HEK293 (cell line): ENCODE measurements at regions not wholly inside any gene's neighbourhood (a gene's known extent, or its start where the extent isn't known, plus 50 kb on each side); places are given as distances from the start of the nearest gene placed in this dataset.

Experiments used
- CTCF ChIA-PET: fragments of 350-600 bp; formaldehyde crosslinking; extraction: SDS; loops from one replicate; lab custom pipeline; 2021; ENCODE audit warnings: antibody characterized with exemption; lab: Yijun Ruan, JAX
- POLR2A ChIA-PET: fragments of 300-600 bp; formaldehyde crosslinking; extraction: SDS; loops from one replicate; lab custom pipeline; 2020; ENCODE audit warnings: antibody characterized with exemption, inconsistent platforms; lab: Yijun Ruan, JAX
- H3K27ac ChIP-seq: fragments of 200-500 bp; sonication (Bioruptor generic); 2 replicates; pipeline ENCODE4 v1.5.1; 2014; ENCODE audit warnings: low read depth, low read length, control low read depth, inconsistent platforms; ENCODE audit errors: extremely low read depth
- H3K36me3 ChIP-seq, 2 experiments: fragments of 200-500 bp in 1 of 2; sonication (Bioruptor generic) in 1 of 2; 1 replicate in 1 of 2; 2 replicates in 1 of 2; pipeline ENCODE4 v1.5.1; 2014 to 2017; ENCODE audit warnings: inconsistent platforms in 2 of 2, low read length in 2 of 2; ENCODE audit not compliant: control insufficient read depth in 2 of 2, insufficient read depth in 1 of 2
- H3K4me1 ChIP-seq: fragments of 200-500 bp; sonication (Bioruptor generic); 2 replicates; pipeline ENCODE4 v1.5.1; 2014; ENCODE audit warnings: mild to moderate bottlenecking, low read length, inconsistent platforms; ENCODE audit not compliant: control insufficient read depth, insufficient read depth
- H3K4me3 ChIP-seq: 2 replicates; pipeline ENCODE4 v1.5.1; 2011; ENCODE audit warnings: low read depth, mild to moderate bottlenecking, control low read depth, low read length, moderate library complexity
- H3K9me3 ChIP-seq: fragments of 200-500 bp; sonication (Bioruptor generic); 2 replicates; pipeline ENCODE4 v1.5.1; 2014; ENCODE audit warnings: low read depth, low read length, inconsistent platforms; ENCODE audit not compliant: control insufficient read depth, insufficient read depth
- GLIS2 ChIP-seq: fragments of 450-650 bp; formaldehyde crosslinking; IDR thresholded peaks from 2 replicates; pipeline ENCODE4 v1.5.1; 2016; ENCODE audit warnings: missing biosample characterization, missing genetic modification characterization
- TCF7L2 ChIP-seq: IDR thresholded peaks from 2 replicates; pipeline ENCODE4 v1.6.1; 2011; ENCODE audit warnings: low read depth, mild to moderate bottlenecking, inconsistent platforms, low read length, moderate library complexity, borderline replicate concordance
- ZBTB21 ChIP-seq: fragments of 450-650 bp; formaldehyde crosslinking; IDR thresholded peaks from 2 replicates; pipeline ENCODE4 v1.5.1; 2017; ENCODE audit warnings: missing biosample characterization, missing genetic modification characterization
- ZIC2 ChIP-seq: fragments of 450-650 bp; formaldehyde crosslinking; IDR thresholded peaks from 2 replicates; pipeline ENCODE4 v1.5.1; 2016; ENCODE audit warnings: missing biosample characterization, missing genetic modification characterization
- ZNF112 ChIP-seq: fragments of 450-650 bp; formaldehyde crosslinking; IDR thresholded peaks from 2 replicates; pipeline ENCODE4 v1.5.0; 2017; ENCODE audit warnings: missing biosample characterization, missing genetic modification characterization
- ZNF175 ChIP-seq: fragments of 450-650 bp; formaldehyde crosslinking; IDR thresholded peaks from 2 replicates; pipeline ENCODE4 v1.5.1; 2016; ENCODE audit warnings: missing biosample characterization, missing genetic modification characterization
- ZNF221 ChIP-seq: fragments of 450-650 bp; formaldehyde crosslinking; IDR thresholded peaks from 2 replicates; pipeline ENCODE4 v1.5.1; 2017; ENCODE audit warnings: missing biosample characterization, missing genetic modification characterization, borderline replicate concordance
- ZNF404 ChIP-seq: fragments of 450-650 bp; formaldehyde crosslinking; IDR thresholded peaks from 2 replicates; pipeline ENCODE4 v1.5.1; 2017; ENCODE audit warnings: missing biosample characterization, missing genetic modification characterization
- ZNF48 ChIP-seq: fragments of 450-650 bp; formaldehyde crosslinking; IDR thresholded peaks from 2 replicates; pipeline ENCODE4 v1.5.1; 2016; ENCODE audit warnings: missing biosample characterization, missing genetic modification characterization
- ZNF544 ChIP-seq: fragments of 450-650 bp; formaldehyde crosslinking; IDR thresholded peaks from 2 replicates; pipeline ENCODE4 v1.5.0; 2017; ENCODE audit warnings: missing biosample characterization, missing genetic modification characterization
- ZNF571 ChIP-seq: fragments of 450-650 bp; formaldehyde crosslinking; IDR thresholded peaks from 2 replicates; pipeline ENCODE4 v1.5.0; 2017; ENCODE audit warnings: missing biosample characterization, missing genetic modification characterization
- ZNF596 ChIP-seq: fragments of 450-650 bp; IDR thresholded peaks from 2 replicates; pipeline ENCODE4 v1.5.0; 2018; ENCODE audit warnings: missing biosample characterization, mild to moderate bottlenecking, missing genetic modification characterization, moderate library complexity
- ZNF621 ChIP-seq: fragments of 450-650 bp; formaldehyde crosslinking; IDR thresholded peaks from 2 replicates; pipeline ENCODE4 v1.5.1; 2017; ENCODE audit warnings: missing biosample characterization, missing genetic modification characterization
- ZNF626 ChIP-seq: fragments of 450-650 bp; sonication (Bioruptor Pico); formaldehyde crosslinking; IDR thresholded peaks from 2 replicates; pipeline ENCODE4 v1.5.1; 2018; ENCODE audit warnings: missing biosample characterization, missing genetic modification characterization, inconsistent platforms
- TF ChIP-seq, protein P1 (sequence below): fragments of 450-650 bp; formaldehyde crosslinking; IDR thresholded peaks from 2 replicates; pipeline ENCODE4 v1.5.1; 2016; ENCODE audit warnings: missing biosample characterization, missing genetic modification characterization
- TF ChIP-seq, protein P2 (sequence below): fragments of 450-650 bp; formaldehyde crosslinking; IDR thresholded peaks from 2 replicates; pipeline ENCODE4 v1.5.1; 2016; ENCODE audit warnings: missing biosample characterization, missing genetic modification characterization
- TF ChIP-seq, protein P3 (sequence below): fragments of 450-650 bp; formaldehyde crosslinking; IDR thresholded peaks from 2 replicates; pipeline ENCODE4 v1.5.1; 2016; ENCODE audit warnings: missing biosample characterization, missing genetic modification characterization, low read depth

DNA sequence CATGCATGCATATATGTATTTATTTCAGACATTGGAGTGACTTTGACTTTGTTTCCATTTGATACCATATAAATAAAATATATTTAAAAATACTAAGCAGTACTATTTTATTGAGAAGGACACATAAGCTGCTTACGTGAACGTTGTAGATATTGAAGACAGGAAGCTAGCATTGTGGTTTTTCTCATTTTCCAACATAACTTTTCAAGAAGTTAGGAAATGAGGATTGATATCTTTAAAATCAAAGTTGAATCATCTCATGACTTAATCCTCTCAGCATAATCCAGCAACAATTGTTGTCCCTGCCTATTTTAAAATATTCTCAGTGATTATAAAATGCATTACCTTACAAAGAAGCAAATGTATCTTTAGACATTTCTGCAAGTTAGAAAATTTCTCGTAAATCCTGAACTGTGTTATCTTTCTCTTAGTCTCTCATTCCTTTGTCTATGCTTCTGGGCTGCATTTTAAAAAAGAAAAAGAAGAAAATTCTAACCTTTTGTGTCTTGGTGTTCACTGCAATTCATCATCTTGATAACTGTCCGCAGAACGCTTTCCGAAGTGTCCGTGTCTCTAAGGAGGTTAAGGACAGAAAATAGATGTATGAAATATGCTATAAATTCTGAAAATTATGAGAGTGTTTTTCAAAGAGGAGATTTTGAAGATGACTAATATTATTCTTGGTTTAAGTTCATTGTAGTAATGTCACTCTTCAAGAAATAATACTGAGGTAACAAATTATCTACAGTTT is 1089.9 kb upstream of the CDH6 start:
- no peaks in the 10 kb centered on the region for H3K36me3 ChIP-seq
- no peaks in the 10 kb centered on the region for H3K9me3 ChIP-seq
- CTCF ChIA-PET: no interaction called here
- POLR2A ChIA-PET: no interaction called here
- TF ChIP-seq ZNF571 (no peak), TCF7L2 (no peak), ZNF621 (tag by site-specific recombination) (no peak), ZIC2 (tag by site-specific recombination) (no peak)
- TF ChIP-seq, protein P1, sequence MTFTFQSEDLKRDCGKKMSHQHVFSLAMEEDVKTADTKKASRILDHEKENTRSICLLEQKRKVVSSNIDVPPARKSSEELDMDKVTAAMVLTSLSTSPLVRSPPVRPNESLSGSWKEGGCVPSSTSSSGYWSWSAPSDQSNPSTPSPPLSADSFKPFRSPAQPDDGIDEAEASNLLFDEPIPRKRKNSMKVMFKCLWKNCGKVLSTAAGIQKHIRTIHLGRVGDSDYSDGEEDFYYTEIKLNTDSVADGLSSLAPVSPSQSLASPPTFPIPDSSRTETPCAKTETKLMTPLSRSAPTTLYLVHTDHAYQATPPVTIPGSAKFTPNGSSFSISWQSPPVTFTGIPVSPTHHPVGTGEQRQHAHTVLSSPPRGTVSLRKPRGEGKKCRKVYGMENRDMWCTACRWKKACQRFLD (tag by site-specific recombination): no peak
- TF ChIP-seq, protein P2, sequence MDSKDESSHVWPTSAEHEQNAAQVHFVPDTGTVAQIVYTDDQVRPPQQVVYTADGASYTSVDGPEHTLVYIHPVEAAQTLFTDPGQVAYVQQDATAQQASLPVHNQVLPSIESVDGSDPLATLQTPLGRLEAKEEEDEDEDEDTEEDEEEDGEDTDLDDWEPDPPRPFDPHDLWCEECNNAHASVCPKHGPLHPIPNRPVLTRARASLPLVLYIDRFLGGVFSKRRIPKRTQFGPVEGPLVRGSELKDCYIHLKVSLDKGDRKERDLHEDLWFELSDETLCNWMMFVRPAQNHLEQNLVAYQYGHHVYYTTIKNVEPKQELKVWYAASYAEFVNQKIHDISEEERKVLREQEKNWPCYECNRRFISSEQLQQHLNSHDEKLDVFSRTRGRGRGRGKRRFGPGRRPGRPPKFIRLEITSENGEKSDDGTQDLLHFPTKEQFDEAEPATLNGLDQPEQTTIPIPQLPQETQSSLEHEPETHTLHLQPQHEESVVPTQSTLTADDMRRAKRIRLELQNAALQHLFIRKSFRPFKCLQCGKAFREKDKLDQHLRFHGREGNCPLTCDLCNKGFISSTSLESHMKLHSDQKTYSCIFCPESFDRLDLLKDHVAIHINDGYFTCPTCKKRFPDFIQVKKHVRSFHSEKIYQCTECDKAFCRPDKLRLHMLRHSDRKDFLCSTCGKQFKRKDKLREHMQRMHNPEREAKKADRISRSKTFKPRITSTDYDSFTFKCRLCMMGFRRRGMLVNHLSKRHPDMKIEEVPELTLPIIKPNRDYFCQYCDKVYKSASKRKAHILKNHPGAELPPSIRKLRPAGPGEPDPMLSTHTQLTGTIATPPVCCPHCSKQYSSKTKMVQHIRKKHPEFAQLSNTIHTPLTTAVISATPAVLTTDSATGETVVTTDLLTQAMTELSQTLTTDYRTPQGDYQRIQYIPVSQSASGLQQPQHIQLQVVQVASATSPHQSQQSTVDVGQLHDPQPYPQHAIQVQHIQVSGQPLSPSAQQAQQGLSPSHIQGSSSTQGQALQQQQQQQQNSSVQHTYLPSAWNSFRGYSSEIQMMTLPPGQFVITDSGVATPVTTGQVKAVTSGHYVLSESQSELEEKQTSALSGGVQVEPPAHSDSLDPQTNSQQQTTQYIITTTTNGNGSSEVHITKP (tag by site-specific recombination): no peak
- H3K4me1 ChIP-seq: no peaks in the 10 kb centered on the region
- no peak overlapping the region for H3K27ac ChIP-seq
- no peak overlapping the region for H3K4me3 ChIP-seq

DNA sequence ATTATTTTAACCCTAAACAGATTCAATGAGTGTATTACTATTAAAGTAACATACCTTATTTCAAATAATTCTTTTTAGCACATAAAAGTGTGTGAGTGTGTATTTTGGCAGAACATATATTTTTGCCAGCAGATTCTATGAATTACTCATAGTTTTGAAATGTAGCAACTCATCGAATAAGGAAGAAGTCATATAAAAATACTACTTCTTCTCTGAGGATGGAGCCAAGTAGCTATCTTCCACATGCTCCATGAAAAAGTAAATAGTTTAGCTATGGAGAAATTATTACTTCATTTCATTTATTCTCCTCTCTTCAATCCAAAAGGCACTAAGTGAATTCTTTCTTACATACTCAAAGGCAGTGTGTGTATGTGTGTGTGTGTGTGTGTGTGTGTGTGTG is 1090.4 kb upstream of the CDH6 start:
- no peaks in the 10 kb centered on the region for H3K36me3 ChIP-seq
- POLR2A ChIA-PET: no interaction called here
- CTCF ChIA-PET: interaction anchor here (0.5 to 0.6 kb wide), 2 partner anchors 43 to 62 kb away, joined by 3 to 5 read pairs; no protein-coding TSS in a partner anchor
- no peaks in the 10 kb centered on the region for H3K4me1 ChIP-seq
- H3K27ac ChIP-seq: no peak overlapping the region
- H3K9me3 ChIP-seq: no peaks in the 10 kb centered on the region
- no peak for TF ChIP-seq ZNF596 (tag by site-specific recombination)
- TF ChIP-seq ZNF221 (tag by site-specific recombination): no peak
- no peak for TF ChIP-seq ZNF404 (tag by site-specific recombination)
- no peak for TF ChIP-seq ZNF175
- no peak for TF ChIP-seq ZNF626 (tag by site-specific recombination)
- no peak for TF ChIP-seq GLIS2 (tag by site-specific recombination)
- TF ChIP-seq ZNF112 (tag by site-specific recombination): no peak
- TF ChIP-seq, protein P1 (tag by site-specific recombination): no peak
- TF ChIP-seq, protein P3, sequence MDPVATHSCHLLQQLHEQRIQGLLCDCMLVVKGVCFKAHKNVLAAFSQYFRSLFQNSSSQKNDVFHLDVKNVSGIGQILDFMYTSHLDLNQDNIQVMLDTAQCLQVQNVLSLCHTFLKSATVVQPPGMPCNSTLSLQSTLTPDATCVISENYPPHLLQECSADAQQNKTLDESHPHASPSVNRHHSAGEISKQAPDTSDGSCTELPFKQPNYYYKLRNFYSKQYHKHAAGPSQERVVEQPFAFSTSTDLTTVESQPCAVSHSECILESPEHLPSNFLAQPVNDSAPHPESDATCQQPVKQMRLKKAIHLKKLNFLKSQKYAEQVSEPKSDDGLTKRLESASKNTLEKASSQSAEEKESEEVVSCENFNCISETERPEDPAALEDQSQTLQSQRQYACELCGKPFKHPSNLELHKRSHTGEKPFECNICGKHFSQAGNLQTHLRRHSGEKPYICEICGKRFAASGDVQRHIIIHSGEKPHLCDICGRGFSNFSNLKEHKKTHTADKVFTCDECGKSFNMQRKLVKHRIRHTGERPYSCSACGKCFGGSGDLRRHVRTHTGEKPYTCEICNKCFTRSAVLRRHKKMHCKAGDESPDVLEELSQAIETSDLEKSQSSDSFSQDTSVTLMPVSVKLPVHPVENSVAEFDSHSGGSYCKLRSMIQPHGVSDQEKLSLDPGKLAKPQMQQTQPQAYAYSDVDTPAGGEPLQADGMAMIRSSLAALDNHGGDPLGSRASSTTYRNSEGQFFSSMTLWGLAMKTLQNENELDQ (tag by site-specific recombination): no peak
- TF ChIP-seq ZNF48 (tag by site-specific recombination): no peak
- TF ChIP-seq ZNF544 (tag by site-specific recombination): no peak
- no peak for TF ChIP-seq ZBTB21 (tag by site-specific recombination)
- no peak overlapping the region for H3K4me3 ChIP-seq
